Testis (tissue), 2 donors: ENCODE measurements at regions not wholly inside any gene's neighbourhood (a gene's known extent, or its start where the extent isn't known, plus 50 kb on each side); places are given as distances from the start of the nearest gene placed in this dataset.

Source experiments
- CTCF ChIP-seq, 3 experiments: fragments of 450-650 bp in 2 of 3; fragments of 200-600 bp in 1 of 3; sonication (generic) in 1 of 3; IDR thresholded peaks; one replicate each; pipeline ENCODE4 v1.5.1; 2016 to 2019; ENCODE audit warnings: antibody characterized with exemption in 3 of 3, mild to moderate bottlenecking in 2 of 3, moderate library complexity in 1 of 3
- POLR2A ChIP-seq: fragments of 450-650 bp; IDR thresholded peaks from one replicate; pipeline ENCODE4 v1.6.1; 2017; ENCODE audit warnings: antibody characterized with exemption, mild to moderate bottlenecking, moderate library complexity

GRCh38 chr4:112876316-112876715 is 173.1 kb upstream of the ANK2 start:
- TF ChIP-seq POLR2A, result no peak
- TF ChIP-seq CTCF (IDR thresholded peaks at IDR 0.05), result no peak
